GM21717 (cell line): ENCODE measurements at regions not wholly inside any gene's neighbourhood (a gene's known extent, or its start where the extent isn't known, plus 50 kb on each side); places are given as distances from the start of the nearest gene placed in this dataset.

ENCODE experiments used
- ATAC-seq: cut with Tn5 transposase; IDR thresholded peaks from one replicate; pipeline ENCODE4 v1.9.1; 2021; ENCODE audit warnings: mild to moderate bottlenecking, moderate library complexity; ENCODE audit not compliant: unreplicated experiment

- ATAC-seq, result no peak
Observed at GRCh38 chr9:2346277-2346913, 275.2 kb upstream of the VLDLR start.

- ATAC-seq, result no peak
Observed at GRCh38 chr9:2351324-2351723, 270.3 kb upstream of the VLDLR start.

- no peak for ATAC-seq
Observed at GRCh38 chr9:2354216-2354615, 267.4 kb upstream of the VLDLR start.

GRCh38 chr9:2354856-2355696 lies 266.5 kb upstream of the VLDLR start:
- ATAC-seq, result no peak

GRCh38 chr9:2355697-2355983 lies 265.9 kb upstream of the VLDLR start:
- no peak for ATAC-seq

- ATAC-seq, result no peak
Observed at GRCh38 chr9:2356041-2356790, 265.4 kb upstream of the VLDLR start.

- ATAC-seq, result no peak
Observed at GRCh38 chr9:2359891-2360471, 261.6 kb upstream of the VLDLR start.

- ATAC-seq, result no peak
Observed at GRCh38 chr9:2362150-2362549, 259.4 kb upstream of the VLDLR start.

- no peak for ATAC-seq
Observed at GRCh38 chr9:2363138-2363745, 258.3 kb upstream of the VLDLR start.

- ATAC-seq, result no peak
Observed at GRCh38 chr9:2363781-2364180, 257.8 kb upstream of the VLDLR start.

GRCh38 chr9:2367970-2368369 lies 253.6 kb upstream of the VLDLR start:
- no peak for ATAC-seq

GRCh38 chr9:2373648-2374047 lies 247.9 kb upstream of the VLDLR start:
- ATAC-seq, result no peak

GRCh38 chr9:2375114-2375513 lies 246.5 kb upstream of the VLDLR start:
- no peak for ATAC-seq

GRCh38 chr9:2377117-2377516 lies 244.5 kb upstream of the VLDLR start:
- ATAC-seq, result no peak

- ATAC-seq, result no peak
Observed at GRCh38 chr9:2377834-2378233, 243.8 kb upstream of the VLDLR start.

GRCh38 chr9:2378266-2378665 lies 243.3 kb upstream of the VLDLR start:
- ATAC-seq, result no peak

GRCh38 chr9:2378816-2379215 lies 242.8 kb upstream of the VLDLR start:
- ATAC-seq, result no peak

- ATAC-seq, result no peak
Observed at GRCh38 chr9:2384741-2385140, 236.8 kb upstream of the VLDLR start.

GRCh38 chr9:2385746-2386145 lies 235.8 kb upstream of the VLDLR start:
- ATAC-seq, result no peak

GRCh38 chr9:2386566-2386965 lies 235.0 kb upstream of the VLDLR start:
- ATAC-seq, result no peak

- ATAC-seq, result no peak
Observed at GRCh38 chr9:2387166-2387565, 234.4 kb upstream of the VLDLR start.
